SK-N-SH treated with all-trans-retinoic acid at 6 μM for 48 hours (cell line): ENCODE measurements at regions not wholly inside any gene's neighbourhood (a gene's known extent, or its start where the extent isn't known, plus 50 kb on each side); places are given as distances from the start of the nearest gene placed in this dataset.

ENCODE experiments used
- ATAC-seq: fragments of 200-7000 bp; cut with Tn5 transposase; 3 replicates; pipeline ENCODE4 v1.9.1; 2020; ENCODE audit warnings: mild to moderate bottlenecking, moderate library complexity
- ARNTL ChIP-seq: fragments of 450-650 bp; formaldehyde crosslinking; IDR thresholded peaks from 2 replicates; pipeline ENCODE4 v1.5.0; 2020; ENCODE audit warnings: low read depth, mild to moderate bottlenecking, moderate library complexity, borderline replicate concordance
- BACH2 ChIP-seq: fragments of 250-450 bp; sonication (Bioruptor Pico); IDR thresholded peaks from 2 replicates; pipeline ENCODE4 v1.9.0; 2021; ENCODE audit warnings: mild to moderate bottlenecking, borderline replicate concordance
- CSDC2 ChIP-seq: fragments of 250-450 bp; sonication (Bioruptor Pico); IDR thresholded peaks from 2 replicates; pipeline ENCODE4 v1.5.0; 2020; ENCODE audit warnings: mild to moderate bottlenecking, moderate library complexity
- CSRNP3 ChIP-seq: fragments of 250-450 bp; sonication (Bioruptor Pico); IDR thresholded peaks from 2 replicates; pipeline ENCODE4 v1.5.1; 2021; ENCODE audit warnings: mild to moderate bottlenecking, moderate library complexity
- ESRRG ChIP-seq: fragments of 250-450 bp; sonication (Bioruptor Pico); IDR thresholded peaks from 2 replicates; pipeline ENCODE4 v1.6.1; 2021; ENCODE audit warnings: mild to moderate bottlenecking
- GLIS3 ChIP-seq: fragments of 250-450 bp; sonication (Bioruptor Pico); IDR thresholded peaks from 2 replicates; pipeline ENCODE4 v1.5.0; 2020; ENCODE audit warnings: mild to moderate bottlenecking, moderate library complexity
- ISL1 ChIP-seq: fragments of 250-450 bp; sonication (Bioruptor Pico); IDR thresholded peaks from 2 replicates; pipeline ENCODE4 v2.1.2; 2022; ENCODE audit warnings: mild to moderate bottlenecking, moderate library complexity
- OSR1 ChIP-seq: fragments of 250-450 bp; sonication (Bioruptor Pico); IDR thresholded peaks from 2 replicates; pipeline ENCODE4 v1.8.0; 2022; ENCODE audit warnings: moderate library complexity, mild to moderate bottlenecking, inconsistent platforms
- PPARA ChIP-seq: fragments of 250-450 bp; sonication (Bioruptor Pico); IDR thresholded peaks from 2 replicates; pipeline ENCODE4 v1.5.0; 2020; ENCODE audit warnings: mild to moderate bottlenecking, borderline replicate concordance
- RARB ChIP-seq: fragments of 250-450 bp; sonication (Bioruptor Pico); IDR thresholded peaks from 2 replicates; pipeline ENCODE4 v1.8.0; 2021; ENCODE audit warnings: mild to moderate bottlenecking, moderate library complexity
- TCF4 ChIP-seq: fragments of 250-450 bp; sonication (Bioruptor Pico); IDR thresholded peaks from 2 replicates; pipeline ENCODE4 v1.8.0; 2021; ENCODE audit warnings: mild to moderate bottlenecking, moderate library complexity, borderline replicate concordance
- TOX ChIP-seq: fragments of 250-450 bp; sonication (Bioruptor Pico); IDR thresholded peaks from 2 replicates; pipeline ENCODE4 v1.8.0; 2021; ENCODE audit warnings: mild to moderate bottlenecking, moderate library complexity, borderline replicate concordance
- TSHZ2 ChIP-seq: fragments of 250-450 bp; sonication (Bioruptor Pico); IDR thresholded peaks from 2 replicates; pipeline ENCODE4 v1.5.0; 2020; ENCODE audit warnings: mild to moderate bottlenecking, moderate library complexity
- ZFP3 ChIP-seq: fragments of 250-450 bp; sonication (Bioruptor Pico); IDR thresholded peaks from 2 replicates; pipeline ENCODE4 v1.5.0; 2020; ENCODE audit warnings: mild to moderate bottlenecking, moderate library complexity
- ZFP30 ChIP-seq: fragments of 450-650 bp; formaldehyde crosslinking; IDR thresholded peaks from 2 replicates; pipeline ENCODE4 v1.5.0; 2022; ENCODE audit warnings: mild to moderate bottlenecking, moderate library complexity
- ZNF565 ChIP-seq: fragments of 450-650 bp; formaldehyde crosslinking; conservative IDR thresholded peaks from 2 replicates; pipeline ENCODE4 v1.5.0; 2020; ENCODE audit warnings: low read depth, mild to moderate bottlenecking, moderate library complexity
- ZNF70 ChIP-seq: fragments of 450-650 bp; formaldehyde crosslinking; IDR thresholded peaks from 2 replicates; pipeline ENCODE4 v1.5.0; 2020; ENCODE audit warnings: mild to moderate bottlenecking, moderate library complexity
- ZNF8 ChIP-seq: fragments of 450-650 bp; formaldehyde crosslinking; IDR thresholded peaks from 2 replicates; pipeline ENCODE4 v1.5.0; 2020; ENCODE audit warnings: mild to moderate bottlenecking, moderate library complexity

- no peak for ATAC-seq
- TF ChIP-seq ZNF70 (CRISPR knock-in tag) (no peak), ZNF8 (CRISPR knock-in tag) (no peak), ESRRG (CRISPR knock-in tag) (no peak), CSDC2 (CRISPR knock-in tag) (no peak), PPARA (CRISPR knock-in tag) (no peak), GLIS3 (CRISPR knock-in tag) (no peak), TOX (CRISPR knock-in tag) (no peak), BACH2 (no peak), ZFP3 (no peak)
- TF ChIP-seq, all 23 proteins: peak for 0
These were observed 193.9 kb downstream of the RBM26 start for GRCh38 chr13:79212064-79212619.

DNA sequence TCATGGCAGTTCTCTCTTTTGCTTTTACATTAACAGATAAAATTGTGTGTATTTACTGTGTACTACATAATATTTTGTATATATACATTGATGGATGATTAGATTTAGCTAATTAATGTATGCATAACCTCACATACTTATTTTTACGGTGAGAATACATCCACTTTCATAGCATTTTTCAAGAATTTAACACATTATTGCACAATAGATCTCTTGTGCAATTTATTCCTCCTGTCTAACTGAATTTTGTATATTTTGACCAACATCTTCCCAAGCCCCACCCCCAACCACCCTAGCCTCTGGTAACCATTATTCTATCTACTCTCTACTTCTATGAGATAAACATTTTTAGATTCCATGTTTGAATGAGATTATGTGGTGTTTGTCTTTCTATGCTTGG, 194.7 kb downstream of the RBM26 start:
- TF ChIP-seq PPARA (CRISPR knock-in tag), result no peak
- no peak for ATAC-seq

- TF ChIP-seq ZNF565 (CRISPR knock-in tag) (no peak), OSR1 (CRISPR knock-in tag) (no peak), ZNF70 (CRISPR knock-in tag) (no peak), GLIS3 (CRISPR knock-in tag) (no peak), CSRNP3 (CRISPR knock-in tag) (no peak), PPARA (CRISPR knock-in tag) (no peak), TSHZ2 (CRISPR knock-in tag) (no peak), TCF4 (CRISPR knock-in tag) (no peak), BACH2 (no peak), TOX (CRISPR knock-in tag) (no peak)
- ATAC-seq, result no peak
These were observed 208.1 kb downstream of the RBM26 start for GRCh38 chr13:79197933-79198332.

DNA sequence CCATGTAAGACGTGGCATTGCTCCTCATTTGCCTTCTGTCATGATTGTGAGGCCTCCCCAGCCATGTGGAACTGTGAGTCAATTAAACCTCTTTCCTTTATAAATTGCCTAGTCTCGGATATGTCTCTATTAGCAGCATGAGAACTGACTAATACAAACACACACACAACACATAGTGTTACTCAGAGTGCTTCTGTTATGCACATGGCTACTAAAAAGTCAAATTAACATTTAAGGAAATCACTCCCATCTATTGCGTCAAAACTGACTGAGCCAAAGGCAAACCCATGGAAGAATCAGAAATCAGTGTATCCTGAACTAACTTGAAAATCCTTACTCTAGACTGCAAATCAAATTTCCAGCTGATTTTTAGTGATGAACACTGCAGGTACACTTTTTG, 209.2 kb downstream of the RBM26 start:
- TF ChIP-seq ZFP3, result no peak
- TF ChIP-seq TOX (CRISPR knock-in tag), result no peak
- no peak for TF ChIP-seq ISL1 (CRISPR knock-in tag)
- TF ChIP-seq RARB (CRISPR knock-in tag), result no peak
- no peak for TF ChIP-seq OSR1 (CRISPR knock-in tag)
- TF ChIP-seq TSHZ2 (CRISPR knock-in tag), result no peak
- no peak for ATAC-seq

DNA sequence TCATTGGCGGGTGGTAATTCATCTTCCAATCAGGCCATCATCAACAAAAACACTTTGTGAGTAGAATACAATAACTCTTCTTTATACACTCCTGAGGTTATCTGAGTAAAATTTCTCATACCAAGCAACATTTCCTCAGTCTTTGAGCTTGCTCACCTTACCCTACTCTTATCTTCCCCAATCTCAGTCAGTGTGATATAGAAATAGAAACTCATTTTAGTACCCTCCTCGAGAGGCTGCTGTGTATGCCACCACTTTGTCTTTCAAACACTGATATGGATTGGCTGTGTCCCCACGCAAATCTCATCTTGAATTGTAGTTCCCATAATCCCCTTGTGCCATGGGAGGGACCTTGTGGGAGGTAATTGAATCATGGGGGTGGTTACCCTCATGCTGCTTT, 209.7 kb downstream of the RBM26 start:
- TF ChIP-seq ZFP3, result no peak
- no peak for TF ChIP-seq ZFP30 (CRISPR knock-in tag)
- TF ChIP-seq ZNF8 (CRISPR knock-in tag), result no peak
- TF ChIP-seq CSRNP3 (CRISPR knock-in tag), result no peak
- TF ChIP-seq ARNTL, result no peak
- no peak for TF ChIP-seq ISL1 (CRISPR knock-in tag)
- no peak for ATAC-seq
